Endothelial cell (in vitro differentiated cells): ENCODE measurements at regions not wholly inside any gene's neighbourhood (a gene's known extent, or its start where the extent isn't known, plus 50 kb on each side); places are given as distances from the start of the nearest gene placed in this dataset.

Source experiments
- DNase-seq: peaks from one replicate; pipeline ENCODE4 v3.0.0; 2021; ENCODE audit warnings: low spot score
- H3K27ac Mint-ChIP-seq: one replicate; pipeline ENCODE4 v1.8.0; 2021; ENCODE audit warnings: mixed read lengths, inconsistent platforms; ENCODE audit not compliant: unreplicated experiment
- H3K27me3 Mint-ChIP-seq: one replicate; pipeline ENCODE4 v1.8.0; 2021; ENCODE audit warnings: mild to moderate bottlenecking, moderate library complexity, mixed read lengths, inconsistent platforms; ENCODE audit not compliant: unreplicated experiment
- H3K36me3 Mint-ChIP-seq: one replicate; pipeline ENCODE4 v1.8.0; 2021; ENCODE audit warnings: mild to moderate bottlenecking, low read depth, mixed read lengths, inconsistent platforms; ENCODE audit not compliant: unreplicated experiment
- H3K4me1 Mint-ChIP-seq: one replicate; pipeline ENCODE4 v1.8.0; 2021; ENCODE audit warnings: mild to moderate bottlenecking, mixed read lengths, inconsistent platforms; ENCODE audit not compliant: unreplicated experiment
- H3K4me3 Mint-ChIP-seq: one replicate; pipeline ENCODE4 v1.8.0; 2021; ENCODE audit warnings: mild to moderate bottlenecking, mixed read lengths, inconsistent platforms; ENCODE audit not compliant: unreplicated experiment
- H3K9me3 Mint-ChIP-seq: one replicate; pipeline ENCODE4 v1.8.0; 2021; ENCODE audit warnings: mixed read lengths, inconsistent platforms; ENCODE audit not compliant: unreplicated experiment
- CTCF ChIP-seq: fragments of 200-600 bp; sonication (generic); IDR thresholded peaks from one replicate; pipeline ENCODE4 v1.5.0; 2021; ENCODE audit warnings: antibody characterized with exemption; ENCODE audit not compliant: unreplicated experiment

- H3K27ac Mint-ChIP-seq: peak overlapping the region; percentile 32
- no peak for TF ChIP-seq CTCF
Measured at GRCh38 chr6:11428895-11429294, 108.7 kb upstream of the TMEM170B start.

GRCh38 chr6:11428371-11428770 is 109.2 kb upstream of the TMEM170B start:
- Mint-ChIP-seq H3K27me3 (peaks cover 2% of the 10 kb centered on the region), H3K4me1 (peaks cover 42% of the 10 kb centered on the region), H3K27ac (peak overlapping the region; percentile 4), H3K4me3 (no peak overlapping the region), H3K36me3 (no peaks in the 10 kb centered on the region), H3K9me3 (no peaks in the 10 kb centered on the region)
- no peak for TF ChIP-seq CTCF
- no peak for DNase-seq

More at GRCh38 chr6:11428895-11429294, 108.7 kb upstream of the TMEM170B start:
- no peak overlapping the region for H3K4me3 Mint-ChIP-seq
- H3K27me3 Mint-ChIP-seq: peaks cover 2% of the 10 kb centered on the region
- no peaks in the 10 kb centered on the region for H3K36me3 Mint-ChIP-seq
- peaks cover 37% of the 10 kb centered on the region for H3K4me1 Mint-ChIP-seq
- H3K9me3 Mint-ChIP-seq: no peaks in the 10 kb centered on the region
- no peak for DNase-seq

- Mint-ChIP-seq H3K9me3 (no peaks in the 10 kb centered on the region), H3K4me3 (no peak overlapping the region), H3K4me1 (peaks cover 44% of the 10 kb centered on the region), H3K27me3 (peaks cover 2% of the 10 kb centered on the region), H3K27ac (peak overlapping the region; percentile 4), H3K36me3 (no peaks in the 10 kb centered on the region)
- no peak for TF ChIP-seq CTCF
- no peak for DNase-seq
Measured at GRCh38 chr6:11427723-11428245, 109.8 kb upstream of the TMEM170B start.

GRCh38 chr6:11427091-11427722 is 110.3 kb upstream of the TMEM170B start:
- H3K27me3 Mint-ChIP-seq: peaks cover 2% of the 10 kb centered on the region
- no peak overlapping the region for H3K4me3 Mint-ChIP-seq
- no peak for TF ChIP-seq CTCF
- DNase-seq: no peak
- H3K36me3 Mint-ChIP-seq: no peaks in the 10 kb centered on the region
- no peaks in the 10 kb centered on the region for H3K9me3 Mint-ChIP-seq
- no peak overlapping the region for H3K27ac Mint-ChIP-seq
- H3K4me1 Mint-ChIP-seq: peaks cover 44% of the 10 kb centered on the region

- Mint-ChIP-seq H3K27me3 (peaks cover 2% of the 10 kb centered on the region), H3K27ac (no peak overlapping the region), H3K4me1 (peaks cover 44% of the 10 kb centered on the region), H3K4me3 (no peak overlapping the region), H3K9me3 (no peaks in the 10 kb centered on the region), H3K36me3 (no peaks in the 10 kb centered on the region)
- TF ChIP-seq CTCF: no peak
- DNase-seq: no peak
Measured at GRCh38 chr6:11426571-11426970, 111.0 kb upstream of the TMEM170B start.
